ENCODE measurements at regions not wholly inside any gene's neighbourhood (a gene's known extent, or its start where the extent isn't known, plus 50 kb on each side); places are given as distances from the start of the nearest gene placed in this dataset.

DNA sequence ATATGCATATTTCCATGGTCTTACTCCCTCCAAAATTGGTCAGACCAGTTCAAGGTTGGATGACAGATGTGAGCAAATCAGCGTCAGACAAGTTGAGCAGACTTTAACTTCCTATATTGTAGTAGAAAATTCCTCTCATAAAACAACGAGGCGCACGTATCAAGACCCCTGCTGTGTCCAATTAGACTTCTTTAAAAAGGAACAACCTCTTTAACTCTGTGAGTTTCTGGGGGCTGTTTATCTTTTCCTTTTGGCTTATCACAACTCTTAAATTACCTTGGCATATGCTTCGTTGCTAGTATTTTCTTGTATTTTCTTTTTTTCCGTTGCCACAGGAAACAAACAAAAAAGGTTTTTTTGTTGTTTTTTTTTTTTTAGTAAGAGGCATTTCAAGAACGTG lies 398.2 kb upstream of the WWC1 start:
- TF ChIP-seq, protein P1, sequence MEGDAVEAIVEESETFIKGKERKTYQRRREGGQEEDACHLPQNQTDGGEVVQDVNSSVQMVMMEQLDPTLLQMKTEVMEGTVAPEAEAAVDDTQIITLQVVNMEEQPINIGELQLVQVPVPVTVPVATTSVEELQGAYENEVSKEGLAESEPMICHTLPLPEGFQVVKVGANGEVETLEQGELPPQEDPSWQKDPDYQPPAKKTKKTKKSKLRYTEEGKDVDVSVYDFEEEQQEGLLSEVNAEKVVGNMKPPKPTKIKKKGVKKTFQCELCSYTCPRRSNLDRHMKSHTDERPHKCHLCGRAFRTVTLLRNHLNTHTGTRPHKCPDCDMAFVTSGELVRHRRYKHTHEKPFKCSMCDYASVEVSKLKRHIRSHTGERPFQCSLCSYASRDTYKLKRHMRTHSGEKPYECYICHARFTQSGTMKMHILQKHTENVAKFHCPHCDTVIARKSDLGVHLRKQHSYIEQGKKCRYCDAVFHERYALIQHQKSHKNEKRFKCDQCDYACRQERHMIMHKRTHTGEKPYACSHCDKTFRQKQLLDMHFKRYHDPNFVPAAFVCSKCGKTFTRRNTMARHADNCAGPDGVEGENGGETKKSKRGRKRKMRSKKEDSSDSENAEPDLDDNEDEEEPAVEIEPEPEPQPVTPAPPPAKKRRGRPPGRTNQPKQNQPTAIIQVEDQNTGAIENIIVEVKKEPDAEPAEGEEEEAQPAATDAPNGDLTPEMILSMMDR (IDR thresholded peaks at IDR 0.05; ENCODE audit: low read depth, low read length) = no peak
- Histone ChIP-seq H3K27me3 (no peaks in the 10 kb centered on the region; the same call in 1 of the 2 replicates), H3K4me1 (no peaks in the 10 kb centered on the region), H3K36me3 (no peaks in the 10 kb centered on the region), H3K4me3 (ENCODE audit: low read depth, low read length) (no peak overlapping the region), H3K9me3 (no peaks in the 10 kb centered on the region)
- no peak for DNase-seq

DNA sequence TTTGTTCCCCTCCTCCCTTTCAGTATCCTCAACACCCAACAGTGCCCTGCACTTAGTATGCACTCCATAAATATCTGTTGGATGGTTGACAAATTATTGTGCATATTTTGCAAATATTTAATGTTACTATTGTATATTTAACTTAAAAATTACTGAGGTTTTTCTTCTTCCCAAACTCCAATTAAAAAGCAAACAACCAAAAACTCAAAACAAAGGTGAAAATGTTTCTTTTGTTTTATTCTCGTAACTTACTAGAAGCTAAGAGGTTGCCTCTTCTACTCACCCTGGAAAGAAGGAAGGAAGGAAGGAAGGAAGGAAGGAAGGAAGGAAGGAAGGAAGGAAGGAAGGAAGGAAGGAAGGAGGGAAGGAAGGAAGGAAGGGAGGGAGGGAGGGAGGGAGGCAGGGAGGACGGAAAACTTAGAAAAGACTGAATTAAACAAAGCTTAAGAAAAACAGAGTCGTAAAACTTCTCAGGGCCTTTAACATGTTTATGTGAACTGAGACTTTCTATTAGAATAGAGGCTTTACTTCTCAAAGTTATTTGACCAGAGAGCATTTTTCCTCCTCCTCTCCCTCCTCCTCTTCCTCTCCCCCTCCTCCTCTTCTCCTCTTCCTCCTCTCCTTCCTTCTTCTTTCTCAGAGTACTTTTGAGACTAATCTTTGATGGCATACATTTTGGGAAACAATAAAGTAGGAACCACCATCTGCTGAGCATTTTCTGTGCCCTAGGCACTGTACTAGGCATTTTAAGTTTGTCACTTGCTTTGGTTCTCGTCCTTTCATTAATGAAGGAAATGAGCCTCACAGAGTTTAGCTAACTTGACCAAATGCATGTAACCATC lies 396.6 kb upstream of the WWC1 start:
- no peak for DNase-seq

DNA sequence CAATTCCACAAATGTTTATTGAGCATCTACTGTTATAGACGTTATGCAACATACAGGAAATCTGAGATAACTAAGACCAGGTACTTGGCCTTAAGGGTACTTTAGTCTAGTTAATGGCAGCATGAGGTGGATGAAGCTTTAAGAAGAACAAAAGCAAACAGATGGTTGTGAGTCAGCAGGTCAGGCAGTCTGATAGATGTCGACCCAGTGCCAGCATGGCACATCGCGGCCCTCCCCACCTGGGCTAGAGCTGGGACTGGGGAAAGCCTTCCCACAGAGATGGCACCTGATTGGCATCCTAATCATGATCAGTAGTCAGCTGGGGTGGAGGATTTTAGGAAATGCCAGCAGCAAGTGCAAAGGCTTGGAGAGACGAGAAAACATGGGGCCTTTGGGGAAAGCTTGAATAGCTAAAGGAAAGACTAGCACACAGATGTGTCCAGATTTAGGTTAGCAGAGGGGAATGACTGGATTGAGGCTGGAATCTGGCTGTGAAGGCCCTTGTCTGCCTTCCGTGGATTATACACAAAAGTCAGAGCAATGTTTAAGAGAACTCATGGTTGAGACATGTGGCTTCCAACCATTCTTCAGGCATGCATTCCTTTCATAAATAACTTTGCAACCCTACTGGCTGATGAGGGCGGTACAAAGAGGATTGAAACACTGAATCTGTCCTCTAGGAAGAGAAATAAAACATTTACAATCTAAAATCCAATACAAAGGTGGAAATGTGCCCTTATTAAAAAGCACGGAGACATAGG lies 395.4 kb upstream of the WWC1 start:
- H3K36me3 ChIP-seq = no peaks in the 10 kb centered on the region
- DNase-seq = no peak
- no peaks in the 10 kb centered on the region for H3K4me1 ChIP-seq
- TF ChIP-seq, protein P1 (IDR thresholded peaks at IDR 0.05; ENCODE audit: low read depth, low read length) = no peak
- H3K9me3 ChIP-seq = no peaks in the 10 kb centered on the region
- no peak overlapping the region for H3K4me3 ChIP-seq (ENCODE audit: low read depth, low read length)
- peaks cover 7% of the 10 kb centered on the region; the same call in 1 of the 2 replicates for H3K27me3 ChIP-seq

More for the DNA sequence above, 396.6 kb upstream of the WWC1 start:
- TF ChIP-seq, protein P1 (IDR thresholded peaks at IDR 0.05; ENCODE audit: low read depth, low read length) = no peak
- no peaks in the 10 kb centered on the region for H3K4me1 ChIP-seq
- no peaks in the 10 kb centered on the region for H3K36me3 ChIP-seq
- H3K27me3 ChIP-seq = peaks cover 7% of the 10 kb centered on the region; the same call in 1 of the 2 replicates
- H3K4me3 ChIP-seq (ENCODE audit: low read depth, low read length) = no peak overlapping the region
- H3K9me3 ChIP-seq = no peaks in the 10 kb centered on the region

DNA sequence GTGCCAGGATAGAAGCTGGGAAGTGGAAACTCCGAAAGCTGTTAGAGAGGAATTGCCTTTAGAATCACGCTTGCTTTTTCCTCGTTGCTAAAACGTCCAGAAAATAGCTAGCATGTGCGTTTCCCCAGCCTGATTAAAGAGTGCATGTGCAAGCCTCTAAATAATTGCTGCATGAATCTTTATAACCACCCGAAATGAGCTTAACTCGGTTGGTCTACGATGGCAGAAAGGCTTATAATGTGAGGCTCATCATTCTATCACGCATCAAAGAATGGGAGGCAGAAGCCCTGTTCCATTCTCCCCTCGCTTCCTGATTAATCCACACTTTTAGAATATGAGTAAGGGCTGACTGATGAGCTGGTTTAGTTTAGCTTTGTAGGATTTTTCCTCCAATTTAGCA lies 394.6 kb upstream of the WWC1 start:
- Histone ChIP-seq H3K27me3 (peaks cover 7% of the 10 kb centered on the region; the same call in 1 of the 2 replicates), H3K36me3 (no peaks in the 10 kb centered on the region), H3K4me3 (ENCODE audit: low read depth, low read length) (no peak overlapping the region), H3K9me3 (no peaks in the 10 kb centered on the region), H3K4me1 (no peaks in the 10 kb centered on the region)
- TF ChIP-seq, protein P1 (IDR thresholded peaks at IDR 0.05; ENCODE audit: low read depth, low read length) = no peak
- no peak for DNase-seq

DNA sequence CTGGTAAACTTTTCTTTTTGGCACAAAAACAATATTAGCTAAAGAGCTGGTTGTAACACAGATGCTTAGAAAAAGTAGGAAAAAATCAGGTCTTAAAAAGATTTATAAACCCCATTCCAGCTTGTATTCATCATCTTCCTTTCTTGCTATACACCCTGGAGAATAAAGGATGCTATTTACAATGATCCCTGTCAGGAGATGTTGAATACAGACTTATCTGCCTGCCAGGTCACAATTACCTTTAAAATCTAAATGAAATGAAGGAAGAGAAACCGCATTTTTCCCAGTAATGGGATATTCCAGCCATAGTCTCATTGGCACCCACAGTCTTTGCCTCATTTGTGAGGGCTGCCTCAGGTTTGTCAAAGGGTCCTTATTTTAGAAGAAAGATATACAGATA lies 394.1 kb upstream of the WWC1 start:
- TF ChIP-seq, protein P1 (IDR thresholded peaks at IDR 0.05; ENCODE audit: low read depth, low read length) = no peak
- DNase-seq = no peak
- H3K4me1 ChIP-seq = no peaks in the 10 kb centered on the region
- peaks cover 7% of the 10 kb centered on the region; the same call in 1 of the 2 replicates for H3K27me3 ChIP-seq
- no peaks in the 10 kb centered on the region for H3K36me3 ChIP-seq
- H3K4me3 ChIP-seq (ENCODE audit: low read depth, low read length) = no peak overlapping the region
- H3K9me3 ChIP-seq = no peaks in the 10 kb centered on the region

Data from BE2C (cell line).